ENCODE measurements at regions not wholly inside any gene's neighbourhood (a gene's known extent, or its start where the extent isn't known, plus 50 kb on each side); places are given as distances from the start of the nearest gene placed in this dataset.

DNA sequence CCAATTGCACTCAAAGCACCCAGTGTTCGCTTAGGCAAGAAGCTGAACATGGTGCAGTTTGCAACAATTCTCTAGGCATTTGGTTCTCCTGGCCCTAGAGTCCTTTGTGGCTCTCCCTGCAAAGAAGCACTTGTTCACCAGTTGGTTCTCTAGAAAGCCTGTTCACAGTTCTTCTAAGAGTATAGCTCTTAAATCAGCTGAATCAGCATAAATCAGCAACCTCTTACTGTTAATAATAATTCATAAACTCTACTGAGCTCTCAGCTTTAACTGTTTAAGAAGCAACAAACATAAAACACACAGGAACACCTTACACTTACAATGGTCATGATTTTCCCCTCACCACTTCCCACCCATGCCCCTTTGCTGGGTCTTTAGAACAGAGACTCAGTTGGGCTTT is 56.8 kb upstream of the PPP2R3A start:
- TF ChIP-seq, protein P1, sequence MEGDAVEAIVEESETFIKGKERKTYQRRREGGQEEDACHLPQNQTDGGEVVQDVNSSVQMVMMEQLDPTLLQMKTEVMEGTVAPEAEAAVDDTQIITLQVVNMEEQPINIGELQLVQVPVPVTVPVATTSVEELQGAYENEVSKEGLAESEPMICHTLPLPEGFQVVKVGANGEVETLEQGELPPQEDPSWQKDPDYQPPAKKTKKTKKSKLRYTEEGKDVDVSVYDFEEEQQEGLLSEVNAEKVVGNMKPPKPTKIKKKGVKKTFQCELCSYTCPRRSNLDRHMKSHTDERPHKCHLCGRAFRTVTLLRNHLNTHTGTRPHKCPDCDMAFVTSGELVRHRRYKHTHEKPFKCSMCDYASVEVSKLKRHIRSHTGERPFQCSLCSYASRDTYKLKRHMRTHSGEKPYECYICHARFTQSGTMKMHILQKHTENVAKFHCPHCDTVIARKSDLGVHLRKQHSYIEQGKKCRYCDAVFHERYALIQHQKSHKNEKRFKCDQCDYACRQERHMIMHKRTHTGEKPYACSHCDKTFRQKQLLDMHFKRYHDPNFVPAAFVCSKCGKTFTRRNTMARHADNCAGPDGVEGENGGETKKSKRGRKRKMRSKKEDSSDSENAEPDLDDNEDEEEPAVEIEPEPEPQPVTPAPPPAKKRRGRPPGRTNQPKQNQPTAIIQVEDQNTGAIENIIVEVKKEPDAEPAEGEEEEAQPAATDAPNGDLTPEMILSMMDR (IDR thresholded peaks at IDR 0.05; ENCODE audit: low read depth, low read length, missing control alignments): no peak
- no peak for DNase-seq (ENCODE audit: low read depth)
- H3K4me3 ChIP-seq (ENCODE audit: low read depth, low read length): no peak overlapping the region

DNA sequence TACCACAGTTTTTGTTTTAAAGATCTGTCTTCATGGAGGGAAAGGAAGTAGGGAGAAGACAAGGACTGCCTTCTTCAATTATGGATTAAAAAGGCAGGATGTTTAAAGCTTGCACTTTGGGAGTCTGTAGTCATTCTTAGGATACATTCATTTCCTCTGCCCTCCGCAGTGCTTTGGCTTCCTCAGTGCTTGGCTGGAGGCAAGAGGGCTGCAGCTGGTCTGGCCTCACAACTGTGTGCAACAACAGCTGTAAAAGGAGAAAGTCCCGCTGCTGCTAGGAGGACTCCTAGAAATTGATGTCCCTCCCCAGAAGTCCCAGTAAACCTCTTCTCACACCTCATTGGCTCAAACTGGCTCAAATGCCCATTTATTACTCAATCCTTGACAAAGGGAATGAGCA is 54.4 kb upstream of the PPP2R3A start:
- TF ChIP-seq, protein P1 (IDR thresholded peaks at IDR 0.05; ENCODE audit: low read depth, low read length, missing control alignments): no peak
- no peak overlapping the region for H3K4me3 ChIP-seq (ENCODE audit: low read depth, low read length)
- no peak for DNase-seq (ENCODE audit: low read depth)

DNA sequence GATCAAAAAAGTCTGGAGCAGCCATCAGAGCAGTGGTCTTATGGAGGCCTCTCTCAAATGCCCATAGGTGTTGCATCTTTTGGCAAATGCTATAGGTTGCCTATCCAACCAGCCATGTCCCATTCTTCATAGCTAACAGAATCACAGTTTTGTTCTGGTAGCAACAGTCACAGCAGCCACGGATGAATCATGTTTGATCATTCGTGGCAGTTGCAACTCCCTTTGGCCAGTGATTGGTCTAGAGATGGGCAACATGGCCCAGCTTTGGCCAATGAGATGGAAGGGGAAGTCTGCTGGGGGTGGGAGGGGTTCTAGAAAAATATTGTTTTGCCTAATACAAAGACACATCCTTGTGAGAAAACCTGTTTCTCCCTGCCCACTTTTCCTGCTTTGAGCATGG is 50.3 kb upstream of the PPP2R3A start:
- no peak overlapping the region for H3K4me3 ChIP-seq (ENCODE audit: low read depth, low read length)
- TF ChIP-seq, protein P1 (IDR thresholded peaks at IDR 0.05; ENCODE audit: low read depth, low read length, missing control alignments): no peak
- no peak for DNase-seq (ENCODE audit: low read depth)
